WERI-Rb-1 (cell line): ENCODE measurements at regions not wholly inside any gene's neighbourhood (a gene's known extent, or its start where the extent isn't known, plus 50 kb on each side); places are given as distances from the start of the nearest gene placed in this dataset.

ENCODE experiments used
- DNase-seq: peaks from one replicate; pipeline ENCODE4 v3.0.0-alpha.2; 2020
- H3K27ac ChIP-seq: fragments of 250-450 bp; sonication (Bioruptor Pico); 2 replicates; pipeline ENCODE4 v1.5.1; 2020; ENCODE audit warnings: mild to moderate bottlenecking, moderate library complexity
- H3K27me3 ChIP-seq: fragments of 250-450 bp; sonication (Bioruptor Pico); 2 replicates; pipeline ENCODE4 v1.5.1; 2021; ENCODE audit warnings: mild to moderate bottlenecking, low read depth, moderate library complexity; ENCODE audit not compliant: insufficient read depth, severe bottlenecking
- H3K36me3 ChIP-seq: fragments of 250-450 bp; sonication (Bioruptor Pico); 2 replicates; pipeline ENCODE4 v1.5.1; 2020; ENCODE audit warnings: mild to moderate bottlenecking, moderate library complexity
- H3K4me3 ChIP-seq: 2 replicates; pipeline ENCODE4 v1.5.1; 2011; ENCODE audit warnings: low read depth, mild to moderate bottlenecking, control low read depth, low read length
- H3K9me3 ChIP-seq: fragments of 250-450 bp; sonication (Bioruptor Pico); 2 replicates; pipeline ENCODE4 v1.5.1; 2021; ENCODE audit warnings: mild to moderate bottlenecking, moderate library complexity; ENCODE audit not compliant: severe bottlenecking
- CTCF ChIP-seq: IDR thresholded peaks from 2 replicates; pipeline ENCODE4 v1.5.1; 2011; ENCODE audit warnings: low read depth, mild to moderate bottlenecking, control low read depth, inconsistent platforms, low read length

- Histone ChIP-seq H3K9me3 (peaks cover 4% of the 10 kb centered on the region), H3K4me3 (no peak overlapping the region), H3K36me3 (no peaks in the 10 kb centered on the region), H3K27ac (no peak overlapping the region), H3K27me3 (no peaks in the 10 kb centered on the region)
- DNase-seq, result no peak
- no peak for TF ChIP-seq CTCF
Measured at GRCh38 chr1:93739472-93739871, 57.8 kb upstream of the BCAR3 start.

GRCh38 chr1:93738926-93739325, 57.3 kb upstream of the BCAR3 start:
- Histone ChIP-seq H3K9me3 (peaks cover 4% of the 10 kb centered on the region), H3K4me3 (no peak overlapping the region), H3K36me3 (no peaks in the 10 kb centered on the region), H3K27ac (no peak overlapping the region), H3K27me3 (no peaks in the 10 kb centered on the region)
- no peak for TF ChIP-seq CTCF
- DNase-seq, result peak; percentile 25

- Histone ChIP-seq H3K27me3 (no peaks in the 10 kb centered on the region), H3K27ac (no peak overlapping the region), H3K9me3 (peaks cover 4% of the 10 kb centered on the region), H3K4me3 (no peak overlapping the region), H3K36me3 (no peaks in the 10 kb centered on the region)
- TF ChIP-seq CTCF, result no peak
- DNase-seq, result no peak
Measured at GRCh38 chr1:93738075-93738622, 56.5 kb upstream of the BCAR3 start.

- no peak overlapping the region for H3K4me3 ChIP-seq
- no peak overlapping the region for H3K27ac ChIP-seq
- no peak for DNase-seq
- no peaks in the 10 kb centered on the region for H3K36me3 ChIP-seq
- no peaks in the 10 kb centered on the region for H3K27me3 ChIP-seq
- TF ChIP-seq CTCF, result no peak
- peaks cover 4% of the 10 kb centered on the region for H3K9me3 ChIP-seq
Measured at GRCh38 chr1:93735722-93736121, 54.1 kb upstream of the BCAR3 start.

- peaks cover 4% of the 10 kb centered on the region for H3K9me3 ChIP-seq
- H3K36me3 ChIP-seq, result no peaks in the 10 kb centered on the region
- TF ChIP-seq CTCF, result peak; percentile 44; the same call in 1 of the 2 replicates
- DNase-seq, result no peak
- H3K27ac ChIP-seq, result no peak overlapping the region
- H3K4me3 ChIP-seq, result no peak overlapping the region
- H3K27me3 ChIP-seq, result no peaks in the 10 kb centered on the region
Measured at GRCh38 chr1:93734999-93735398, 53.4 kb upstream of the BCAR3 start.

- H3K27ac ChIP-seq, result no peak overlapping the region
- H3K9me3 ChIP-seq, result peaks cover 4% of the 10 kb centered on the region
- no peak for TF ChIP-seq CTCF
- no peaks in the 10 kb centered on the region for H3K27me3 ChIP-seq
- no peaks in the 10 kb centered on the region for H3K36me3 ChIP-seq
- no peak overlapping the region for H3K4me3 ChIP-seq
- DNase-seq, result no peak
Measured at GRCh38 chr1:93733340-93733739, 51.7 kb upstream of the BCAR3 start.
